Neuronal stem cell (in vitro differentiated cells): ENCODE measurements at regions not wholly inside any gene's neighbourhood (a gene's known extent, or its start where the extent isn't known, plus 50 kb on each side); places are given as distances from the start of the nearest gene placed in this dataset.

Source experiments
- DNase-seq: peaks from one replicate; pipeline ENCODE4 v3.0.0-alpha.2; 2013; ENCODE audit warnings: low spot score
- H2AFZ ChIP-seq: one replicate; pipeline ENCODE4 v1.6.1; 2013; ENCODE audit warnings: mild to moderate bottlenecking, low read length, inconsistent platforms
- H2AK5ac ChIP-seq: 2 replicates; pipeline ENCODE4 v1.6.1; 2013; ENCODE audit warnings: low read depth, mild to moderate bottlenecking, inconsistent platforms, low read length, moderate library complexity, mixed read lengths
- H2BK120ac ChIP-seq: 2 replicates; pipeline ENCODE4 v1.6.1; 2013; ENCODE audit warnings: low read depth, mild to moderate bottlenecking, inconsistent platforms, low read length, moderate library complexity, mixed read lengths
- H2BK12ac ChIP-seq: one replicate; pipeline ENCODE4 v1.6.1; 2013; ENCODE audit warnings: low read length, inconsistent platforms
- H2BK15ac ChIP-seq: 2 replicates; pipeline ENCODE4 v1.6.1; 2013; ENCODE audit warnings: mild to moderate bottlenecking, low read length, inconsistent platforms, mixed read lengths
- H2BK5ac ChIP-seq: one replicate; pipeline ENCODE4 v1.6.1; 2013; ENCODE audit warnings: inconsistent platforms, mild to moderate bottlenecking, low read length, moderate library complexity
- H3K14ac ChIP-seq: one replicate; pipeline ENCODE4 v1.6.1; 2013; ENCODE audit warnings: low read length, inconsistent platforms
- H3K18ac ChIP-seq: 2 replicates; pipeline ENCODE4 v1.6.1; 2013; ENCODE audit warnings: low read length, inconsistent platforms
- H3K23ac ChIP-seq: 2 replicates; pipeline ENCODE4 v1.6.1; 2013; ENCODE audit warnings: low read depth, mild to moderate bottlenecking, mixed read lengths, low read length, inconsistent platforms; ENCODE audit not compliant: poor library complexity
- H3K27ac ChIP-seq: replicated peaks from 3 replicates; pipeline ENCODE4 v1.5.1; 2013; ENCODE audit warnings: low read length, inconsistent platforms
- H3K27me3 ChIP-seq, 3 experiments: 2 replicates each; pipeline ENCODE4 v1.6.1; 2013; ENCODE audit warnings: low read length in 3 of 3, mild to moderate bottlenecking in 2 of 3, inconsistent platforms in 1 of 3, low read depth in 1 of 3, mixed read lengths in 1 of 3, moderate library complexity in 1 of 3; ENCODE audit not compliant: control insufficient read depth in 3 of 3, insufficient read depth in 3 of 3
- H3K36me3 ChIP-seq, 2 donors: replicated peaks in 1 of 2; 2 replicates each; pipeline ENCODE4 v1.6.1; 2013; ENCODE audit warnings: low read length in 2 of 2; ENCODE audit not compliant: control insufficient read depth in 2 of 2, insufficient read depth in 2 of 2
- H3K4ac ChIP-seq: 2 replicates; pipeline ENCODE4 v1.6.1; 2013; ENCODE audit warnings: inconsistent platforms, mild to moderate bottlenecking, low read length, moderate library complexity
- H3K4me1 ChIP-seq, 2 donors: 1 replicate in 1 of 2; 2 replicates in 1 of 2; pipeline ENCODE4 v1.6.1; 2013; ENCODE audit warnings: low read length in 2 of 2, low read depth in 1 of 2; ENCODE audit not compliant: control insufficient read depth in 2 of 2, insufficient read depth in 1 of 2
- H3K4me2 ChIP-seq: one replicate; pipeline ENCODE4 v1.6.1; 2013; ENCODE audit warnings: mild to moderate bottlenecking, low read length, inconsistent platforms; ENCODE audit not compliant: insufficient read depth, poor library complexity, severe bottlenecking
- H3K4me3 ChIP-seq, 2 donors: 2 replicates each; pipeline ENCODE4 v1.5.1; 2013; ENCODE audit warnings: low read length in 2 of 2, mild to moderate bottlenecking in 2 of 2, inconsistent platforms in 1 of 2, moderate library complexity in 1 of 2
- H3K79me1 ChIP-seq: one replicate; pipeline ENCODE4 v1.6.1; 2013; ENCODE audit warnings: low read depth, mild to moderate bottlenecking, inconsistent platforms, low read length, moderate library complexity
- H3K9ac ChIP-seq: one replicate; pipeline ENCODE4 v1.6.1; 2013; ENCODE audit warnings: mild to moderate bottlenecking, low read depth, low read length, inconsistent platforms; ENCODE audit not compliant: poor library complexity
- H3K9me3 ChIP-seq, 2 donors: replicated peaks in 1 of 2; 2 replicates each; pipeline versions ENCODE3 to v1.6.1; 2013; ENCODE audit warnings: low read length in 2 of 2, mild to moderate bottlenecking in 2 of 2, inconsistent platforms in 1 of 2, low read depth in 1 of 2, mixed read lengths in 1 of 2, moderate library complexity in 1 of 2; ENCODE audit not compliant: control insufficient read depth in 2 of 2, insufficient read depth in 1 of 2
- H4K8ac ChIP-seq: one replicate; pipeline ENCODE4 v1.6.1; 2013; ENCODE audit warnings: low read depth, mild to moderate bottlenecking, inconsistent platforms, low read length, moderate library complexity
- H4K91ac ChIP-seq: one replicate; pipeline ENCODE4 v1.6.1; 2013; ENCODE audit warnings: low read length, low read depth, mild to moderate bottlenecking, inconsistent platforms; ENCODE audit not compliant: poor library complexity
- WGBS, 2 donors: extraction: QIAGEN DNeasy Blood & Tissue Kit; methylation state at CpG; one replicate each; pipeline ENCODE4 v1.1.7; 2013; ENCODE audit warnings: missing lambda C conversion rate in 2 of 2, mixed read lengths in 1 of 2; ENCODE audit not compliant: insufficient read length in 2 of 2, insufficient replicate concordance in 1 of 2; ENCODE audit errors: extremely low coverage in 2 of 2; 5-methylcytosine and 5-hydroxymethylcytosine counted together

DNA sequence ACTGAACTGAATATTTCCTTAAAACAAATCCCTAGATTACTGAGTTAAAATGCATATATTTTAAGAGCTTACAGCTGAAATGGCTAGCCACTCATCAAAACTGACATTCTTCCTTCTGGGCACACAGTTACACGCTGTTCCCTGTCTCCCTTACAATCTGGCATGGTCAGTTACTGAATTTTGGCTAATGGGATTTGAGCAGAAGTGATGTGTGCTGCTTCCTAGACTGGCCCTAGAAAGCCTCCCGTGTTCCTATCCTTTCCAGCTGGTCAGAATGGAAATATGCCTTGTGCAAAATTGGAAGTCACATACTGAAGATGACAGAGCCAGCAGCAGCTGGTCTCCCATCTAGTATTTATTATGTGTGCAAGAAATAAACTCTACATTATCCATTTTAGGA is 128.7 kb upstream of the NAMPT start:
- WGBS, 2 donors: no CpG with 5 or more reads among the region's 2 CpGs

GRCh38 chr7:106405697-106406141 is 120.9 kb upstream of the NAMPT start:
- H3K9me3 ChIP-seq: peaks cover 0 to 2% of the 10 kb centered on the region in 2 donors
- no peak overlapping the region for H3K18ac ChIP-seq
- H3K4me1 ChIP-seq: peaks cover 0 to 3% of the 10 kb centered on the region in 2 donors
- H3K9ac ChIP-seq: no peak overlapping the region
- H3K36me3 ChIP-seq: no peaks in the 10 kb centered on the region
- no peak overlapping the region for H3K14ac ChIP-seq
- no peak overlapping the region for H2BK120ac ChIP-seq
- H2BK12ac ChIP-seq: no peak overlapping the region
- no peak for DNase-seq
- H3K79me1 ChIP-seq: no peaks in the 10 kb centered on the region
- H4K91ac ChIP-seq: no peak overlapping the region
- no peak overlapping the region for H4K8ac ChIP-seq
- no peak overlapping the region for H3K4me3 ChIP-seq
- no peak overlapping the region for H3K27ac ChIP-seq
- no peak overlapping the region for H3K4ac ChIP-seq
- H3K27me3 ChIP-seq: no peaks in the 10 kb centered on the region
- H2AFZ ChIP-seq: no peak overlapping the region
- no peak overlapping the region for H2AK5ac ChIP-seq
- no CpG with 5 or more reads among the region's 1 CpG for WGBS, 2 donors
- H3K23ac ChIP-seq: no peak overlapping the region
- H2BK15ac ChIP-seq: no peak overlapping the region
- H2BK5ac ChIP-seq: no peak overlapping the region
- H3K4me2 ChIP-seq: no peak overlapping the region

More for the DNA sequence above, 128.7 kb upstream of the NAMPT start:
- Histone ChIP-seq H2BK5ac (no peak overlapping the region), H3K27me3 (peaks cover 0 to 3% (median 0%) of the 10 kb centered on the region in 3 experiments), H4K91ac (no peak overlapping the region), H2AK5ac (no peak overlapping the region), H3K4me3 (no peak overlapping the region), H2BK12ac (no peak overlapping the region), H3K79me1 (no peaks in the 10 kb centered on the region), H3K14ac (no peak overlapping the region), H3K18ac (no peak overlapping the region), H3K4me1 (no peaks in the 10 kb centered on the region), H3K9ac (no peak overlapping the region), H3K23ac (no peak overlapping the region), H2AFZ (no peak overlapping the region), H3K9me3 (no peaks in the 10 kb centered on the region), H3K4me2 (no peak overlapping the region), H4K8ac (no peak overlapping the region), H2BK120ac (no peak overlapping the region), H2BK15ac (no peak overlapping the region), H3K36me3 (no peaks in the 10 kb centered on the region), H3K27ac (no peak overlapping the region), H3K4ac (no peak overlapping the region)
- no peak for DNase-seq

- Histone ChIP-seq H2BK5ac (no peak overlapping the region), H2AK5ac (no peak overlapping the region), H3K36me3 (no peaks in the 10 kb centered on the region), H2BK12ac (no peak overlapping the region), H2AFZ (no peak overlapping the region), H3K27ac (no peak overlapping the region), H3K18ac (no peak overlapping the region), H3K9me3 (peaks cover 0 to 2% of the 10 kb centered on the region in 2 donors), H3K23ac (no peak overlapping the region), H3K4me2 (no peak overlapping the region), H3K79me1 (no peaks in the 10 kb centered on the region), H3K4me1 (peaks cover 0 to 3% of the 10 kb centered on the region in 2 donors), H3K27me3 (no peaks in the 10 kb centered on the region), H2BK120ac (no peak overlapping the region), H3K9ac (no peak overlapping the region), H4K8ac (no peak overlapping the region), H3K14ac (no peak overlapping the region), H3K4ac (no peak overlapping the region), H3K4me3 (no peak overlapping the region), H4K91ac (no peak overlapping the region), H2BK15ac (no peak overlapping the region)
- no peak for DNase-seq
- WGBS, 2 donors: no CpG with 5 or more reads among the region's 1 CpG
Observed at GRCh38 chr7:106402898-106403297, 118.1 kb upstream of the NAMPT start.

- Histone ChIP-seq H3K9me3 (peaks cover 0 to 2% of the 10 kb centered on the region in 2 donors), H3K14ac (no peak overlapping the region), H2BK12ac (no peak overlapping the region), H3K79me1 (no peaks in the 10 kb centered on the region), H2BK5ac (no peak overlapping the region), H2AK5ac (no peak overlapping the region), H3K18ac (no peak overlapping the region), H3K27me3 (no peaks in the 10 kb centered on the region), H2BK15ac (no peak overlapping the region), H3K23ac (no peak overlapping the region), H2AFZ (no peak overlapping the region), H3K27ac (no peak overlapping the region), H4K91ac (no peak overlapping the region), H2BK120ac (no peak overlapping the region), H3K9ac (no peak overlapping the region), H4K8ac (no peak overlapping the region), H3K4me3 (no peak overlapping the region), H3K4me2 (no peak overlapping the region), H3K36me3 (no peaks in the 10 kb centered on the region), H3K4ac (no peak overlapping the region), H3K4me1 (peaks cover 0 to 3% of the 10 kb centered on the region in 2 donors)
- WGBS, 2 donors: no CpG with 5 or more reads among the region's 3 CpGs
- peak; percentile 3 for DNase-seq
Observed at GRCh38 chr7:106400923-106401322, 116.1 kb upstream of the NAMPT start.
